Endothelial cell of umbilical vein (primary cell): ENCODE measurements at regions not wholly inside any gene's neighbourhood (a gene's known extent, or its start where the extent isn't known, plus 50 kb on each side); places are given as distances from the start of the nearest gene placed in this dataset.

ENCODE experiments used
- BruUV-seq: library from RNA; stranded (reverse); fragments of 400-500 nt; replicated peaks from 2 replicates; lab custom pipeline; 2021; lab: Mats Ljungman, UMichigan
- CTCF ChIA-PET: fragments of 300-600, 350-600 bp; sonication (Branson Sonifier 250); formaldehyde crosslinking; loops from one replicate; lab custom pipeline; 2021; ENCODE audit warnings: antibody characterized with exemption, inconsistent platforms; lab: Charles Lee
- POLR2A ChIA-PET: fragments of 300-600, 350-600 bp; sonication (Branson Sonifier 250); formaldehyde crosslinking; loops from one replicate; lab custom pipeline; 2021; ENCODE audit warnings: antibody characterized with exemption, inconsistent platforms; lab: Charles Lee
- DNase-seq: peaks from one replicate; pipeline ENCODE4 v3.0.0-alpha.2; 2011; ENCODE audit warnings: low read depth, low spot score
- FAIRE-seq: peaks from 2 replicates; lab custom pipeline; 2011; peaks lifted over from hg19 to GRCh38; lab: Jason Lieb, UNC
- H2AFZ ChIP-seq: 2 replicates; pipeline ENCODE4 v1.6.0; 2012; ENCODE audit warnings: low read depth, low read length, control low read depth, inconsistent platforms
- H3K27ac ChIP-seq: 2 replicates; pipeline ENCODE4 v1.5.1; 2011; ENCODE audit warnings: low read depth, mild to moderate bottlenecking, control low read depth, low read length, moderate library complexity; ENCODE audit not compliant: insufficient read depth
- H3K27me3 ChIP-seq, 2 experiments: 2 replicates each; pipeline versions ENCODE4 v1.6.0 to v1.6.1; 2011; ENCODE audit warnings: low read length in 2 of 2, mixed read lengths in 1 of 2; ENCODE audit not compliant: control insufficient read depth in 2 of 2, insufficient read depth in 2 of 2
- H3K36me3 ChIP-seq, 2 experiments: 2 replicates in 1 of 2; 3 replicates in 1 of 2; pipeline ENCODE4 v1.5.1; 2011; ENCODE audit warnings: low read length in 2 of 2, mild to moderate bottlenecking in 1 of 2, moderate library complexity in 1 of 2; ENCODE audit not compliant: control insufficient read depth in 2 of 2, insufficient read depth in 2 of 2; ENCODE audit errors: extremely low read depth in 1 of 2
- H3K4me1 ChIP-seq: 3 replicates; pipeline ENCODE4 v1.5.1; 2011; ENCODE audit warnings: mild to moderate bottlenecking, low read length; ENCODE audit not compliant: control insufficient read depth, insufficient read depth; ENCODE audit errors: extremely low read depth
- H3K4me2 ChIP-seq: 2 replicates; pipeline ENCODE4 v1.6.1; 2011; ENCODE audit warnings: low read length, control low read depth, mixed read lengths; ENCODE audit not compliant: insufficient read depth
- H3K4me3 ChIP-seq, 3 experiments: fragments of 200-600 bp in 1 of 3; sonication (generic), shearing (Covaris generic) in 1 of 3; replicated peaks in 1 of 3; 2 replicates each; pipeline ENCODE4 v1.5.1; 2011 to 2016; ENCODE audit warnings: control low read depth in 3 of 3, low read length in 3 of 3, mild to moderate bottlenecking in 2 of 3, inconsistent platforms in 1 of 3, low read depth in 1 of 3, moderate library complexity in 1 of 3; ENCODE audit not compliant: insufficient read depth in 1 of 3
- H3K79me2 ChIP-seq: 2 replicates; pipeline ENCODE4 v1.6.0; 2012; ENCODE audit warnings: low read length, inconsistent platforms; ENCODE audit not compliant: control insufficient read depth, insufficient read depth
- H3K9ac ChIP-seq: replicated peaks from 2 replicates; pipeline ENCODE3; 2011; ENCODE audit warnings: low read length, control low read depth; ENCODE audit not compliant: insufficient read depth; ENCODE audit errors: extremely low read depth
- H3K9me1 ChIP-seq: replicated peaks from 3 replicates; pipeline ENCODE4 v1.6.0; 2011; ENCODE audit warnings: mild to moderate bottlenecking, low read length; ENCODE audit not compliant: control insufficient read depth, insufficient read depth; ENCODE audit errors: extremely low read depth
- H3K9me3 ChIP-seq: replicated peaks from 2 replicates; pipeline ENCODE4 v1.5.1; 2012; ENCODE audit warnings: low read length, inconsistent platforms; ENCODE audit not compliant: control insufficient read depth, insufficient read depth
- H4K20me1 ChIP-seq: replicated peaks from 2 replicates; pipeline ENCODE3; 2011; ENCODE audit warnings: mild to moderate bottlenecking, low read length; ENCODE audit not compliant: control insufficient read depth, insufficient read depth; ENCODE audit errors: extremely low read depth
- EZH2 ChIP-seq: IDR thresholded peaks from 2 replicates; pipeline ENCODE4 v1.6.1; 2012; ENCODE audit warnings: borderline replicate concordance, low read depth, mild to moderate bottlenecking, moderate library complexity, low read length, inconsistent platforms; ENCODE audit not compliant: severe bottlenecking
- GATA2 ChIP-seq: IDR thresholded peaks from 2 replicates; pipeline ENCODE4 v1.7.0; 2011; ENCODE audit warnings: low read depth, mild to moderate bottlenecking, moderate library complexity, mixed read lengths, low read length; ENCODE audit not compliant: insufficient read length, insufficient read depth
- JUN ChIP-seq: IDR thresholded peaks from 2 replicates; pipeline ENCODE4 v1.6.1; 2011; ENCODE audit warnings: borderline replicate concordance, low read depth; ENCODE audit not compliant: insufficient read length, insufficient read depth
- MYC ChIP-seq: IDR thresholded peaks from one replicate; pipeline ENCODE4 v1.6.1; 2011; ENCODE audit warnings: mild to moderate bottlenecking, low read depth, low read length
- POLR2A ChIP-seq: IDR thresholded peaks from 2 replicates; pipeline ENCODE4 v1.6.1; 2012; ENCODE audit warnings: low read depth, mild to moderate bottlenecking, control low read depth, low read length
- POLR2AphosphoS5 ChIP-seq: IDR thresholded peaks from 2 replicates; pipeline ENCODE4 v1.6.1; 2012; ENCODE audit warnings: low read depth, mild to moderate bottlenecking, control low read depth, low read length, moderate library complexity; ENCODE audit not compliant: insufficient read depth
- dilution Hi-C: fragments of 300-500 bp; cut with MboI; formaldehyde crosslinking; loops from one replicate; pipeline ENCODE4 v1.15.0; 2019; ENCODE audit warnings: low sequenced_read_pairs; ENCODE audit not compliant: extremely low pct_ligation_motif_present
- intact Hi-C: fragments of 100-400 bp; cut with micrococcal nuclease; formaldehyde crosslinking; loops from one replicate; pipeline ENCODE4 v1.10.0; 2022
- TF ChIP-seq, protein P1 (sequence below): IDR thresholded peaks from 2 replicates; pipeline ENCODE4 v1.6.1; 2011; ENCODE audit not compliant: insufficient read depth, insufficient read length
- TF ChIP-seq, protein P2 (sequence below), 2 donors: IDR thresholded peaks; 1 replicate in 1 of 2; 2 replicates in 1 of 2; pipeline ENCODE4 v1.5.1; 2011; ENCODE audit warnings: low read length in 2 of 2, mild to moderate bottlenecking in 2 of 2, moderate library complexity in 2 of 2, control low read depth in 1 of 2, inconsistent platforms in 1 of 2, low read depth in 1 of 2; ENCODE audit not compliant: insufficient read depth in 1 of 2; ENCODE audit errors: extremely low read depth in 1 of 2

DNA sequence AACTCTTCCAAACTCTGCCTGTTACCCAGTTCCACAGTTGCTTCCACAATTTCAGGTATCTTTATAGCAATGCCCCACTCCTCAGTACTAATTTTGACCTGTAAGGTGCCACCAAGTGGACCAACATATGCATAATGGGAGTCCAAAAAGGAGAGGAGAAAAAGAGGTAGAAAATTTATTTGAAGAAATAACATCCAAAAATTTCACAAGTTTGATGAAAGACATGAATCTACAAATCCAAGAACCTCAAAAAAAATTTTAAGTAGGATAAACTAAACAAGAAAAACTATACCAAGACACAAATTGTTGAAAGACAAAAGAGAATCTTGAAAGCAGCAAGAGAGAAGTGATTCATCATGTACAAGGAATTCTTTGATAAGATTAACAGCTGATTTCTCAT lies 79.8 kb downstream of the BARX1 start:
- DNase-seq (no peak), FAIRE-seq (no peak)
- Histone ChIP-seq H3K4me1 (no peaks in the 10 kb centered on the region), H2AFZ (no peak overlapping the region), H3K9me1 (no peaks in the 10 kb centered on the region), H3K79me2 (no peaks in the 10 kb centered on the region), H4K20me1 (no peaks in the 10 kb centered on the region), H3K36me3 (no peaks in the 10 kb centered on the region), H3K9me3 (no peaks in the 10 kb centered on the region), H3K4me2 (no peak overlapping the region), H3K9ac (no peak overlapping the region), H3K4me3 (no peak overlapping the region), H3K27me3 (no peaks in the 10 kb centered on the region), H3K27ac (no peak overlapping the region)
- BruUV-seq, result no TSS peak
- ChIA-PET POLR2A (no interaction called here), CTCF (interaction anchor here (0.6 to 0.7 kb wide), 2 partner anchors 55 to 230 kb away, joined by 4 to 5 read pairs; no protein-coding TSS in a partner anchor)
- no peak for TF ChIP-seq GATA2
- dilution Hi-C loops (no loop called here), intact Hi-C loops (no loop called here)

DNA sequence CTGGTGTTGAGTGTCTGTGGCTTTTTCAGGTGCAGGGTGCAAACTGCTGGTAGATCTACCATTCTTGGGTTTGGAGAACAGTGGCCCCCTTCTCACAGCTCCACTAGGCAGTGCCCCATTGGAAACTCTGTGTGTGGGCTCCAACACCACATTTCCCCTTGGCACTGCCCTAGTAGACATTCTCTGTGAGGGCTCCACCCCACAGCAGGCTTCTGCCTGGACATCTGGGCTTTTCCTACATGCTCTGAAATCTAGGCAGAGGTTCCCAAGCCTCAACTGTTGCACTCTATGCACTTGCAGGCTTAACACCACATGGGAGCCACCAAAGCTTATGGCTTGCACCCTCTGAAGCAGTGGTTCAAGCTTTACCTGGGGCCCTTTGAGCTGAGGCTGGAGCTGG lies 80.9 kb downstream of the BARX1 start:
- Histone ChIP-seq H3K9me1 (no peaks in the 10 kb centered on the region), H3K4me1 (no peaks in the 10 kb centered on the region), H3K4me3 (no peak overlapping the region), H3K27ac (no peak overlapping the region), H3K36me3 (no peaks in the 10 kb centered on the region), H4K20me1 (no peaks in the 10 kb centered on the region), H3K27me3 (no peaks in the 10 kb centered on the region), H3K9me3 (no peaks in the 10 kb centered on the region), H3K4me2 (no peak overlapping the region), H2AFZ (no peak overlapping the region), H3K79me2 (no peaks in the 10 kb centered on the region), H3K9ac (no peak overlapping the region)
- dilution Hi-C loops, result no loop called here
- intact Hi-C loops, result no loop called here
- no TSS peak for BruUV-seq
- CTCF ChIA-PET, result no interaction called here
- DNase-seq (no peak), FAIRE-seq (no peak)
- no peak for TF ChIP-seq POLR2A
- TF ChIP-seq MYC, result no peak
- no peak for TF ChIP-seq GATA2
- no peak for TF ChIP-seq POLR2AphosphoS5
- TF ChIP-seq JUN, result no peak
- no peak for TF ChIP-seq EZH2
- TF ChIP-seq, protein P1, sequence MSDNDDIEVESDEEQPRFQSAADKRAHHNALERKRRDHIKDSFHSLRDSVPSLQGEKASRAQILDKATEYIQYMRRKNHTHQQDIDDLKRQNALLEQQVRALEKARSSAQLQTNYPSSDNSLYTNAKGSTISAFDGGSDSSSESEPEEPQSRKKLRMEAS, result no peak
- TF ChIP-seq, protein P2, sequence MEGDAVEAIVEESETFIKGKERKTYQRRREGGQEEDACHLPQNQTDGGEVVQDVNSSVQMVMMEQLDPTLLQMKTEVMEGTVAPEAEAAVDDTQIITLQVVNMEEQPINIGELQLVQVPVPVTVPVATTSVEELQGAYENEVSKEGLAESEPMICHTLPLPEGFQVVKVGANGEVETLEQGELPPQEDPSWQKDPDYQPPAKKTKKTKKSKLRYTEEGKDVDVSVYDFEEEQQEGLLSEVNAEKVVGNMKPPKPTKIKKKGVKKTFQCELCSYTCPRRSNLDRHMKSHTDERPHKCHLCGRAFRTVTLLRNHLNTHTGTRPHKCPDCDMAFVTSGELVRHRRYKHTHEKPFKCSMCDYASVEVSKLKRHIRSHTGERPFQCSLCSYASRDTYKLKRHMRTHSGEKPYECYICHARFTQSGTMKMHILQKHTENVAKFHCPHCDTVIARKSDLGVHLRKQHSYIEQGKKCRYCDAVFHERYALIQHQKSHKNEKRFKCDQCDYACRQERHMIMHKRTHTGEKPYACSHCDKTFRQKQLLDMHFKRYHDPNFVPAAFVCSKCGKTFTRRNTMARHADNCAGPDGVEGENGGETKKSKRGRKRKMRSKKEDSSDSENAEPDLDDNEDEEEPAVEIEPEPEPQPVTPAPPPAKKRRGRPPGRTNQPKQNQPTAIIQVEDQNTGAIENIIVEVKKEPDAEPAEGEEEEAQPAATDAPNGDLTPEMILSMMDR (IDR thresholded peaks at IDR 0.05; ENCODE audit: extremely low read depth in 1 of 2, insufficient read depth in 1 of 2, low read depth in 1 of 2, low read length in 2 of 2), result no peak
- POLR2A ChIA-PET, result no interaction called here
